ENCODE measurements at regions not wholly inside any gene's neighbourhood (a gene's known extent, or its start where the extent isn't known, plus 50 kb on each side); places are given as distances from the start of the nearest gene placed in this dataset.

- Histone ChIP-seq H3K4me1 (no peaks in the 10 kb centered on the region), H3K36me3 (no peaks in the 10 kb centered on the region), H3K9me3 (no peaks in the 10 kb centered on the region), H3K27me3 (no peaks in the 10 kb centered on the region), H3K27ac (no peak overlapping the region), H3K4me3 (no peak overlapping the region)
- TF ChIP-seq CTCF (IDR thresholded peaks at IDR 0.05) (no peak), POLR2A (IDR thresholded peaks at IDR 0.05) (no peak), POLR2AphosphoS5 (IDR thresholded peaks at IDR 0.05) (no peak), EP300 (IDR thresholded peaks at IDR 0.05) (no peak)
- 60% methylated on average over 2 of the region's 2 CpGs for WGBS
- no peak for DNase-seq (ENCODE audit: low spot score in 2 of 2)
Measured at GRCh38 chr5:96590796-96591195, 71.4 kb upstream of the CAST start.

- Histone ChIP-seq H3K36me3 (no peaks in the 10 kb centered on the region), H3K27ac (no peak overlapping the region), H3K9me3 (no peaks in the 10 kb centered on the region), H3K4me3 (no peak overlapping the region), H3K4me1 (no peaks in the 10 kb centered on the region), H3K27me3 (no peaks in the 10 kb centered on the region)
- WGBS = 91% methylated on average over 6 of the region's 6 CpGs
- DNase-seq (ENCODE audit: low spot score in 2 of 2) = no peak
- TF ChIP-seq CTCF (IDR thresholded peaks at IDR 0.05) (peak in 1 of 2 donors; percentile 25), POLR2AphosphoS5 (IDR thresholded peaks at IDR 0.05) (no peak)
Measured at GRCh38 chr5:96595300-96596090, 66.7 kb upstream of the CAST start.

GRCh38 chr5:96597438-96598020 lies 64.6 kb upstream of the CAST start:
- TF ChIP-seq EP300 (IDR thresholded peaks at IDR 0.05) (no peak), POLR2A (IDR thresholded peaks at IDR 0.05) (no peak), CTCF (IDR thresholded peaks at IDR 0.05) (no peak), POLR2AphosphoS5 (IDR thresholded peaks at IDR 0.05) (no peak)
- Histone ChIP-seq H3K9me3 (no peaks in the 10 kb centered on the region), H3K27ac (no peak overlapping the region), H3K27me3 (no peaks in the 10 kb centered on the region), H3K36me3 (no peaks in the 10 kb centered on the region), H3K4me3 (no peak overlapping the region), H3K4me1 (peaks cover 4% of the 10 kb centered on the region)
- no peak for DNase-seq (ENCODE audit: low spot score in 2 of 2)
- 82% methylated on average over 4 of the region's 4 CpGs for WGBS

- Histone ChIP-seq H3K27me3 (no peaks in the 10 kb centered on the region), H3K27ac (no peak overlapping the region), H3K4me3 (no peak overlapping the region), H3K36me3 (no peaks in the 10 kb centered on the region), H3K9me3 (no peaks in the 10 kb centered on the region), H3K4me1 (peaks cover 4% of the 10 kb centered on the region)
- DNase-seq (ENCODE audit: low spot score in 2 of 2) = no peak
- 49% methylated on average over 5 of the region's 5 CpGs for WGBS
- TF ChIP-seq POLR2AphosphoS5 (IDR thresholded peaks at IDR 0.05) (no peak), POLR2A (IDR thresholded peaks at IDR 0.05) (no peak), EP300 (IDR thresholded peaks at IDR 0.05) (no peak), CTCF (IDR thresholded peaks at IDR 0.05) (no peak)
Measured at GRCh38 chr5:96601200-96601599, 61.0 kb upstream of the CAST start.

GRCh38 chr5:96601715-96602244 lies 60.4 kb upstream of the CAST start:
- Histone ChIP-seq H3K36me3 (no peaks in the 10 kb centered on the region), H3K4me1 (peaks cover 4% of the 10 kb centered on the region), H3K9me3 (no peaks in the 10 kb centered on the region), H3K27me3 (no peaks in the 10 kb centered on the region), H3K4me3 (no peak overlapping the region), H3K27ac (no peak overlapping the region)
- TF ChIP-seq POLR2A (IDR thresholded peaks at IDR 0.05) = no peak
- TF ChIP-seq CTCF (IDR thresholded peaks at IDR 0.05) = peak; percentile 55 to 82
- DNase-seq (ENCODE audit: low spot score in 2 of 2) = no peak
- 15% methylated on average over 4 of the region's 4 CpGs for WGBS

Measured in suprapubic skin (tissue), 4 donors.